ENCODE measurements at regions not wholly inside any gene's neighbourhood (a gene's known extent, or its start where the extent isn't known, plus 50 kb on each side); places are given as distances from the start of the nearest gene placed in this dataset.

DNA sequence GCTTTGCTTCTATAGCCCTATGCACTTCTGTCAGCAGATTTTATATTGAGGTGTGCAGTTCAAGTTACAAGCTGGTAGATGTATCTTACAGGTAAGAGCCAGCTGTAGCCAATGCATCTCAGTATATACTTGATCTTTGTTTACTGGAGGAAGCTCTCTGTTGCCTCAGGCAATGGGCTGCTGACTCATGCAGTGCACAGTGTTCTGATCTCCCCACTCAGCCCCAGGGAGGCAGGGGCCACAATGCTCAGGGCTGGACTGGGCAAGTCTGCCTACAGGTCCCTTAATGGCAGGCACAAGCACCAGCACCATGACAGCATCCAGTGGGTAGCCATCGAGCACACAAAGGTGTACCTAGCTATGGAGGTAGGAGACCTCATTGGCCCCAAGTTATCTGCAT lies 178.8 kb upstream of the CDH10 start:
- no peaks in the 10 kb centered on the region for H3K36me3 ChIP-seq (ENCODE audit: low read depth)
- intact Hi-C loops (cut with DNase I, micrococcal nuclease): no loop called here

GRCh38 chr5:24819841-24820240 lies 175.1 kb upstream of the CDH10 start:
- no peak overlapping the region for H3K4me3 ChIP-seq
- DNase-seq: no peak
- intact Hi-C loops (cut with DNase I, micrococcal nuclease): no loop called here
- no peak for ATAC-seq
- H3K36me3 ChIP-seq (ENCODE audit: low read depth): no peaks in the 10 kb centered on the region
- no peaks in the 10 kb centered on the region for H3K4me1 ChIP-seq (ENCODE audit: low read depth)
- H3K9me3 ChIP-seq: peaks cover 30% of the 10 kb centered on the region
- TF ChIP-seq, protein P1, sequence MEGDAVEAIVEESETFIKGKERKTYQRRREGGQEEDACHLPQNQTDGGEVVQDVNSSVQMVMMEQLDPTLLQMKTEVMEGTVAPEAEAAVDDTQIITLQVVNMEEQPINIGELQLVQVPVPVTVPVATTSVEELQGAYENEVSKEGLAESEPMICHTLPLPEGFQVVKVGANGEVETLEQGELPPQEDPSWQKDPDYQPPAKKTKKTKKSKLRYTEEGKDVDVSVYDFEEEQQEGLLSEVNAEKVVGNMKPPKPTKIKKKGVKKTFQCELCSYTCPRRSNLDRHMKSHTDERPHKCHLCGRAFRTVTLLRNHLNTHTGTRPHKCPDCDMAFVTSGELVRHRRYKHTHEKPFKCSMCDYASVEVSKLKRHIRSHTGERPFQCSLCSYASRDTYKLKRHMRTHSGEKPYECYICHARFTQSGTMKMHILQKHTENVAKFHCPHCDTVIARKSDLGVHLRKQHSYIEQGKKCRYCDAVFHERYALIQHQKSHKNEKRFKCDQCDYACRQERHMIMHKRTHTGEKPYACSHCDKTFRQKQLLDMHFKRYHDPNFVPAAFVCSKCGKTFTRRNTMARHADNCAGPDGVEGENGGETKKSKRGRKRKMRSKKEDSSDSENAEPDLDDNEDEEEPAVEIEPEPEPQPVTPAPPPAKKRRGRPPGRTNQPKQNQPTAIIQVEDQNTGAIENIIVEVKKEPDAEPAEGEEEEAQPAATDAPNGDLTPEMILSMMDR (IDR thresholded peaks at IDR 0.05): no peak

More for the DNA sequence above, 178.8 kb upstream of the CDH10 start:
- TF ChIP-seq, protein P1 (IDR thresholded peaks at IDR 0.05): no peak
- no peak for DNase-seq
- Histone ChIP-seq H3K9me3 (peaks cover 45% of the 10 kb centered on the region), H3K4me3 (no peak overlapping the region), H3K4me1 (ENCODE audit: low read depth) (no peaks in the 10 kb centered on the region)
- ATAC-seq: no peak

DNA sequence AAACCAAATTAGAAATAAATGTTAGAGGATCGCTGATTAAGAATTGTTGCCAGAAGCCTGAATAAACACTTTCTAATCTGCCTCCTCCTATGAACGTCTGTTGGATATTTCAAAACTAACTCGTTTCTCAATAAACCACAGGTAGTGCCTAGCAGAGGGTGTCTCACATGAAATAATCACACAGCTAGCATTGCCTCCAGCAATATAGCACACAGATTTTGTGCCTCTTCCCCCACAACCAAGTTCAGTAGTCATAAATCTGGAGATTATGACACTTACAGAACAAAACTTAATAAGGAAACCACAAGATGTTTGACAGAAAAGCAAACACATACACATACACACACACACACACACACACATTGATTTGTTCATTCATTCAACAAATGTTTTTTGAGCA lies 173.2 kb upstream of the CDH10 start:
- Histone ChIP-seq H3K4me3 (no peak overlapping the region), H3K4me1 (ENCODE audit: low read depth) (no peaks in the 10 kb centered on the region), H3K36me3 (ENCODE audit: low read depth) (no peaks in the 10 kb centered on the region), H3K9me3 (peaks cover 26% of the 10 kb centered on the region)
- TF ChIP-seq, protein P1 (IDR thresholded peaks at IDR 0.05): no peak
- no peak for ATAC-seq
- DNase-seq: no peak
- intact Hi-C loops (cut with DNase I, micrococcal nuclease): no loop called here

GRCh38 chr5:24816206-24816605 lies 171.4 kb upstream of the CDH10 start:
- DNase-seq: no peak
- TF ChIP-seq, protein P1 (IDR thresholded peaks at IDR 0.05): no peak
- Histone ChIP-seq H3K36me3 (ENCODE audit: low read depth) (no peaks in the 10 kb centered on the region), H3K4me1 (ENCODE audit: low read depth) (no peaks in the 10 kb centered on the region), H3K9me3 (peaks cover 26% of the 10 kb centered on the region), H3K4me3 (no peak overlapping the region)
- no peak for ATAC-seq
- intact Hi-C loops (cut with DNase I, micrococcal nuclease): no loop called here

GRCh38 chr5:24805230-24805629 lies 160.5 kb upstream of the CDH10 start:
- H3K36me3 ChIP-seq (ENCODE audit: low read depth): no peaks in the 10 kb centered on the region
- ATAC-seq (no peak), DNase-seq (no peak)
- no peaks in the 10 kb centered on the region for H3K4me1 ChIP-seq (ENCODE audit: low read depth)
- H3K4me3 ChIP-seq: no peak overlapping the region
- intact Hi-C loops (cut with DNase I, micrococcal nuclease): no loop called here
- peaks cover 30% of the 10 kb centered on the region for H3K9me3 ChIP-seq
- TF ChIP-seq, protein P1 (IDR thresholded peaks at IDR 0.05): no peak

GRCh38 chr5:24804221-24804681 lies 159.5 kb upstream of the CDH10 start:
- DNase-seq (no peak), ATAC-seq (no peak)
- TF ChIP-seq, protein P1 (IDR thresholded peaks at IDR 0.05): no peak
- peaks cover 27% of the 10 kb centered on the region for H3K9me3 ChIP-seq
- no peak overlapping the region for H3K4me3 ChIP-seq
- intact Hi-C loops (cut with DNase I, micrococcal nuclease): no loop called here
- H3K4me1 ChIP-seq (ENCODE audit: low read depth): no peaks in the 10 kb centered on the region
- H3K36me3 ChIP-seq (ENCODE audit: low read depth): no peaks in the 10 kb centered on the region
